PC-9 (cell line): ENCODE measurements at regions not wholly inside any gene's neighbourhood (a gene's known extent, or its start where the extent isn't known, plus 50 kb on each side); places are given as distances from the start of the nearest gene placed in this dataset.
"Not testable (repeated sequence)": the region's sequence is repeated elsewhere in the genome, so short reads cannot be mapped to it uniquely, and the experiment has no call there.

Source experiments
- EZH2 ChIP-seq: fragments of 200-600 bp; sonication (generic); IDR thresholded peaks from 2 replicates; pipeline ENCODE4 v1.8.0; 2017; ENCODE audit warnings: antibody characterized with exemption, low read depth
- TF ChIP-seq, protein P1 (sequence below): fragments of 200-600 bp; sonication (generic); conservative IDR thresholded peaks from 2 replicates; pipeline ENCODE4 v1.6.1; 2017; ENCODE audit warnings: mixed run types, antibody characterized with exemption, mild to moderate bottlenecking, moderate library complexity

DNA sequence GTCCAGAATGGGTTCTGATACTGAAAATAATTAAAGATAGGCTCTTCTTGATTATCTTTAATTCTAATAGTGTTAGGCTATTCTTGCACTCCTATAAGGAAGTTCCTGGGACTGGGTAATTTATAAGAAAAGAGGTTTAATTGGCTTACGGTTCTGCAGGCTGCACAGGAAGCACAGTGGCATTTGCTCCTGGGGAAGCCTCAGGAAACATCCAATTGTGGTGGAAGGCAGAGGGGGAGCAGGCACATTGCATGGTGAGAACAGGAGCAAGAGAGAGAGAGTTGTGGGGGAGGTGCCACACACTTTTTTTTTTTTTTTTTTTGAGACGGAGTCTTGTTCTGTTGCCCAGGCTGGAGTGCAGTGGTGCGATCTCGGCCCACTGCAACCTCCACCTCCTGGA is 540.3 kb downstream of the RFPL4B start:
- not testable (repeated sequence) for TF ChIP-seq EZH2
- TF ChIP-seq, protein P1, sequence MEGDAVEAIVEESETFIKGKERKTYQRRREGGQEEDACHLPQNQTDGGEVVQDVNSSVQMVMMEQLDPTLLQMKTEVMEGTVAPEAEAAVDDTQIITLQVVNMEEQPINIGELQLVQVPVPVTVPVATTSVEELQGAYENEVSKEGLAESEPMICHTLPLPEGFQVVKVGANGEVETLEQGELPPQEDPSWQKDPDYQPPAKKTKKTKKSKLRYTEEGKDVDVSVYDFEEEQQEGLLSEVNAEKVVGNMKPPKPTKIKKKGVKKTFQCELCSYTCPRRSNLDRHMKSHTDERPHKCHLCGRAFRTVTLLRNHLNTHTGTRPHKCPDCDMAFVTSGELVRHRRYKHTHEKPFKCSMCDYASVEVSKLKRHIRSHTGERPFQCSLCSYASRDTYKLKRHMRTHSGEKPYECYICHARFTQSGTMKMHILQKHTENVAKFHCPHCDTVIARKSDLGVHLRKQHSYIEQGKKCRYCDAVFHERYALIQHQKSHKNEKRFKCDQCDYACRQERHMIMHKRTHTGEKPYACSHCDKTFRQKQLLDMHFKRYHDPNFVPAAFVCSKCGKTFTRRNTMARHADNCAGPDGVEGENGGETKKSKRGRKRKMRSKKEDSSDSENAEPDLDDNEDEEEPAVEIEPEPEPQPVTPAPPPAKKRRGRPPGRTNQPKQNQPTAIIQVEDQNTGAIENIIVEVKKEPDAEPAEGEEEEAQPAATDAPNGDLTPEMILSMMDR: not testable (repeated sequence)
